GM12872 (cell line): ENCODE measurements at regions not wholly inside any gene's neighbourhood (a gene's known extent, or its start where the extent isn't known, plus 50 kb on each side); places are given as distances from the start of the nearest gene placed in this dataset.

Experiments
- CTCF ChIP-seq: IDR thresholded peaks from 3 replicates; pipeline ENCODE4 v1.5.1; 2011; ENCODE audit warnings: low read depth, mild to moderate bottlenecking, low read length, moderate library complexity; ENCODE audit not compliant: insufficient read depth

GRCh38 chr15:31544361-31544760 is 217.7 kb downstream of the KLF13 start:
- no peak for TF ChIP-seq CTCF

GRCh38 chr15:31545257-31545656 is 218.6 kb downstream of the KLF13 start:
- TF ChIP-seq CTCF: no peak

GRCh38 chr15:31550211-31550977 is 223.8 kb downstream of the KLF13 start:
- no peak for TF ChIP-seq CTCF

GRCh38 chr15:31551323-31551722 is 224.7 kb downstream of the KLF13 start:
- no peak for TF ChIP-seq CTCF

GRCh38 chr15:31552482-31553099 is 226.0 kb downstream of the KLF13 start:
- no peak for TF ChIP-seq CTCF

- TF ChIP-seq CTCF: no peak
These were observed 227.6 kb downstream of the KLF13 start for GRCh38 chr15:31554261-31554660.

GRCh38 chr15:31555022-31555421 is 228.4 kb downstream of the KLF13 start:
- no peak for TF ChIP-seq CTCF
